HG03097 (cell line): ENCODE measurements at regions not wholly inside any gene's neighbourhood (a gene's known extent, or its start where the extent isn't known, plus 50 kb on each side); places are given as distances from the start of the nearest gene placed in this dataset.
A peak's percentile ranks its signal among the peaks of the same experiment; 100 is the strongest.

Experiments
- ATAC-seq: cut with Tn5 transposase; IDR thresholded peaks from one replicate; pipeline ENCODE4 v1.9.1; 2021; ENCODE audit not compliant: unreplicated experiment, low FRiP score

- no peak for ATAC-seq
These were observed 52.6 kb upstream of the OLFM4 start for GRCh38 chr13:52975969-52976368.

- no peak for ATAC-seq
These were observed 53.5 kb upstream of the OLFM4 start for GRCh38 chr13:52975161-52975560.

- no peak for ATAC-seq
These were observed 53.9 kb upstream of the OLFM4 start for GRCh38 chr13:52974711-52975110.

- ATAC-seq, result no peak
These were observed 59.2 kb upstream of the OLFM4 start for GRCh38 chr13:52969373-52969772.

GRCh38 chr13:52968074-52968700 is 60.4 kb upstream of the OLFM4 start:
- ATAC-seq, result peak; percentile 96

GRCh38 chr13:52961987-52962386 is 66.6 kb upstream of the OLFM4 start:
- no peak for ATAC-seq

GRCh38 chr13:52961256-52961910 is 67.2 kb upstream of the OLFM4 start:
- no peak for ATAC-seq

GRCh38 chr13:52955472-52955874 is 73.1 kb upstream of the OLFM4 start:
- no peak for ATAC-seq

- no peak for ATAC-seq
These were observed 73.8 kb upstream of the OLFM4 start for GRCh38 chr13:52954838-52955237.

- no peak for ATAC-seq
These were observed 78.1 kb upstream of the OLFM4 start for GRCh38 chr13:52950436-52950956.

GRCh38 chr13:52949742-52950141 is 78.9 kb upstream of the OLFM4 start:
- ATAC-seq, result no peak

- no peak for ATAC-seq
These were observed 79.6 kb upstream of the OLFM4 start for GRCh38 chr13:52949044-52949443.

- ATAC-seq, result no peak
These were observed 80.7 kb upstream of the OLFM4 start for GRCh38 chr13:52947921-52948373.

GRCh38 chr13:52945348-52945747 is 83.3 kb upstream of the OLFM4 start:
- no peak for ATAC-seq

- ATAC-seq, result no peak
These were observed 83.9 kb upstream of the OLFM4 start for GRCh38 chr13:52944697-52945096.

- no peak for ATAC-seq
These were observed 89.6 kb upstream of the PCDH8 start for GRCh38 chr13:52938065-52938464.

- no peak for ATAC-seq
These were observed 88.4 kb upstream of the PCDH8 start for GRCh38 chr13:52936806-52937205.

GRCh38 chr13:52934258-52934657 is 85.8 kb upstream of the PCDH8 start:
- ATAC-seq, result no peak

- ATAC-seq, result no peak
These were observed 85.2 kb upstream of the PCDH8 start for GRCh38 chr13:52933547-52934210.

- no peak for ATAC-seq
These were observed 84.7 kb upstream of the PCDH8 start for GRCh38 chr13:52933099-52933498.

GRCh38 chr13:52932649-52933048 is 84.2 kb upstream of the PCDH8 start:
- no peak for ATAC-seq
